T47D (cell line): ENCODE measurements at regions not wholly inside any gene's neighbourhood (a gene's known extent, or its start where the extent isn't known, plus 50 kb on each side); places are given as distances from the start of the nearest gene placed in this dataset.

ENCODE experiments used
- DNase-seq, 2 experiments: peaks; one replicate each; pipeline versions ENCODE4 v3.0.0 to v3.0.0-alpha.2; 2011 to 2012; ENCODE audit warnings: low read depth in 1 of 2, low spot score in 1 of 2
- JUND ChIP-seq: IDR thresholded peaks from 2 replicates; pipeline ENCODE4 v1.6.1; 2012; ENCODE audit warnings: low read depth
- in situ Hi-C: cut with HindIII; loops from 2 replicates; pipeline ENCODE4 v1.10.0; 2016; ENCODE audit warnings: low sequenced_read_pairs, low pct_unique_long_range_greater_than_20kb

DNA sequence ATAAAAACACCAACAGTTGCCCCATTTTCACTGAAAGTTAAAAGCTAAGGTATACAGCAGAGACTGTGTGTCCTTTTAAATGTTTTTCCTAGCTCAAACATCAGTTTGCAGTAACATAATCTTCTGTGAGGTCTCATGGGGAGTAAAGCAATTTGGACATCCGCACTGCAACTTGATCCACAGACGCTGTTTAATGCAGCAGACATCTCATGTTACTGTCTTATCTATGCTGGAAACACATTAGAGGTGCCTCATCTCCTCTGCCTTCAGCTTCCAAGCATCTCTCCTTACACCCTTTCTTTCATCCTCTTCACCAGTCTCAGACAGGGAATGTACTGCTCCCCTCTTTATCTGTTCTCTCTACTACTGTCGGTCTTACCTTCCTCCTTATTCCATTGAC is 53.7 kb upstream of the ATP11B start:
- in situ Hi-C loops = no loop called here
- DNase-seq = no peak
- TF ChIP-seq JUND = no peak

GRCh38 chr3:182740710-182741109 is 52.6 kb upstream of the ATP11B start:
- peak in 1 of 2 experiments; percentile 94 for DNase-seq
- in situ Hi-C loops = no loop called here
- TF ChIP-seq JUND = no peak

DNA sequence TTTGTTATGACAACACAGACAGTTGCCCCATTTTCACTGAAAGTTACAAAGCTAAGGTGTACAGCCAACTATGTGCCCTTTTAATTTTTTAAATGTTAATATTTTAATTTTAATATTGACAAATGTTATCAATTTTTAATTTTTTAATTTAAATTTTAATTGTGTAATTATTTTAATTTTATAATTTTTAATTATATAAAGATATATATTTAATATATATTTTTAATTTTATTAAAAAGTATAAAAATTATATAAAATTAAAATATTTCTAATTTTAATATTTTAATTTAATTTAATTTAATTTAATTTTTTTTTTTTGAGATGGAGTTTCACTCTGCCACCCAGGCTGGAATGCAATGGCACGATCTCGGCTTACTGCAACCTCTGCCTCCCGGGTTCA is 52.1 kb upstream of the ATP11B start:
- no peak for TF ChIP-seq JUND
- DNase-seq = no peak
- in situ Hi-C loops = no loop called here
